Fibroblast of the aortic adventitia (primary cell): ENCODE measurements at regions not wholly inside any gene's neighbourhood (a gene's known extent, or its start where the extent isn't known, plus 50 kb on each side); places are given as distances from the start of the nearest gene placed in this dataset.

ENCODE experiments used
- DNase-seq: peaks from one replicate; pipeline ENCODE4 v3.0.0-alpha.2; 2010; ENCODE audit warnings: low read depth
- H3K4me3 ChIP-seq: 2 replicates; pipeline ENCODE4 v1.5.1; 2011; ENCODE audit warnings: low read depth, mild to moderate bottlenecking, control low read depth, low read length, moderate library complexity
- TF ChIP-seq, protein P1 (sequence below): IDR thresholded peaks from 2 replicates; pipeline ENCODE4 v1.5.1; 2011; ENCODE audit warnings: mild to moderate bottlenecking, low read length, control low read depth, inconsistent platforms; ENCODE audit not compliant: insufficient read depth

DNA sequence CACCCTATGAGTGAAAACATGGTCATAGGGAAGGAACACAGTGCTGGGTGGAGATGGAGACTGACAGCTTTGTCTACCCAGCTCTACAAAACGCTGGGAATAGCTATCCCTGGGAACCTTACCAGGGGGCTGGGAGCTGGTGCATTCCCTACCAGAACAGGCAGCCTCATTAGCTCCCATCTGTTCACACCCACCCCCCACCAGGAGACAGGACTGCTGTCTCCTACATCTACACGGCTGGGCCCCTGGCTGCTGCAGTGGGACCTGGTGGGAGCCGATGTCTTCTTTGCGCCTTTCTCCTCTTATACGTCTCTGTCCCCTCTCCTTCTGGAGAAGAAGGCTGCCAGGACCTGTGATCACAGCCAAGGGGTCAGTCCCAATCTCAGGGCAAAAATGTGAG, 90.8 kb downstream of the UQCRFS1 start:
- no peak for DNase-seq
- H3K4me3 ChIP-seq, result no peak overlapping the region
- TF ChIP-seq, protein P1, sequence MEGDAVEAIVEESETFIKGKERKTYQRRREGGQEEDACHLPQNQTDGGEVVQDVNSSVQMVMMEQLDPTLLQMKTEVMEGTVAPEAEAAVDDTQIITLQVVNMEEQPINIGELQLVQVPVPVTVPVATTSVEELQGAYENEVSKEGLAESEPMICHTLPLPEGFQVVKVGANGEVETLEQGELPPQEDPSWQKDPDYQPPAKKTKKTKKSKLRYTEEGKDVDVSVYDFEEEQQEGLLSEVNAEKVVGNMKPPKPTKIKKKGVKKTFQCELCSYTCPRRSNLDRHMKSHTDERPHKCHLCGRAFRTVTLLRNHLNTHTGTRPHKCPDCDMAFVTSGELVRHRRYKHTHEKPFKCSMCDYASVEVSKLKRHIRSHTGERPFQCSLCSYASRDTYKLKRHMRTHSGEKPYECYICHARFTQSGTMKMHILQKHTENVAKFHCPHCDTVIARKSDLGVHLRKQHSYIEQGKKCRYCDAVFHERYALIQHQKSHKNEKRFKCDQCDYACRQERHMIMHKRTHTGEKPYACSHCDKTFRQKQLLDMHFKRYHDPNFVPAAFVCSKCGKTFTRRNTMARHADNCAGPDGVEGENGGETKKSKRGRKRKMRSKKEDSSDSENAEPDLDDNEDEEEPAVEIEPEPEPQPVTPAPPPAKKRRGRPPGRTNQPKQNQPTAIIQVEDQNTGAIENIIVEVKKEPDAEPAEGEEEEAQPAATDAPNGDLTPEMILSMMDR, result no peak

DNA sequence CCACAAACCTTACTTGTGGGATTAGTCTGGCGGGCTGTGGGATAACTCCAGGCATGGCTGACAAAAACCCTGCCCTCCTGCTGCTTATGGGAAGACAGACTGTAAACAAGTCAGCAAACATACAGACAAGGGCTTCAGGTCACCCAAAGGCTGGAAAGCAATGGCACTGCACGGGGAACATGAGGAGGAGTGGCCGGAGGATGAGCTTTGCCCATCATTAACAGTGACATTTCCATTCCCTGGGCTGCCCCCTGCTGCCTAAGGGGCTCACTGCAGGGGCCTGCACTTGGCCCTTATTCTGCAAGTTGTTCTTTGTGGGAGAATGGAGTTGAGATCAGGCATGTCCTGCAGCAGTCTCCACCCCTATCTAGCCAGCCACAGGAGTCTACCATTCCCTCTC, 91.3 kb downstream of the UQCRFS1 start:
- peak; percentile 22 for DNase-seq
- TF ChIP-seq, protein P1, result peak; percentile 61

DNA sequence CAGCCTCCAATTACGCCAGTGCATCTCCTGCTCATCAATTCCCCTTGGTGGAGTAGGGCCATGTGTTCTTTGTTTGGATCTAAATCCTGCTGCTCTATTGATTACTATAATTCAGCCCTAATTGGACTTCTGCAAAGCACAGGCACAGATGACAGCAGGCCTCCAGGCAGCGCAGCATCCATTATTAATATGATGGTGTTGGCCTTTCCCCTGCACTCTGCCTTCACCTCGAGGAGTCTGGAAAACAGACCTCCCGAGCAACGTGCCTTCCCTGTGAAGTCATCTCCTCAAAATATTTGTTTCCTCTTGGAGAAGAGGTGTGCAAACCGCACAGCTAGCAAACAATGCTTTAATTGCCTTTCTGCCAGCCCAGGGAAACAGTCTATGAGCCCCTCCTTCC, 92.5 kb downstream of the UQCRFS1 start:
- no peak for DNase-seq
- H3K4me3 ChIP-seq, result no peak overlapping the region
- TF ChIP-seq, protein P1, result no peak

More for the DNA sequence above, 91.3 kb downstream of the UQCRFS1 start:
- no peak overlapping the region for H3K4me3 ChIP-seq

DNA sequence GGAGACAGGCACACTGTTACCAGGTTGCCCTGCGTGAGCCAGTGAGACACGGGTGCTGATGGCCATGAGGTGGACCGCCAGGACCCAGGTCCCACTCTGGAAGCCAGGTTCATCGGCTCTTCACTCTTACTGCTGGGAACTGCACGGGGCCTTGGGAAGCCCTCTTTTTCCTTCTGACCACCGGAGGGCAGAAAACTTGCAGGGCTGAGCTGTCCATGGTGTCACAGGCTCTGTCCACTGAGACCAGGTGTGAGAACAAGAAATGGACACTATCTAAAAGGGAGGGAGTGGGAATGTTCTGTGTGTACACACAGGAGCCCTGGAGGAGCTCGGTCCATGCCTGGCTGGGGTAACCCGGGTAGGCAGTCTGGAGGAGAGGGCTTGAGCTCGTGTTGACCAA, 93.4 kb downstream of the UQCRFS1 start:
- DNase-seq, result no peak
- TF ChIP-seq, protein P1, result peak; percentile 39
- H3K4me3 ChIP-seq, result no peak overlapping the region

DNA sequence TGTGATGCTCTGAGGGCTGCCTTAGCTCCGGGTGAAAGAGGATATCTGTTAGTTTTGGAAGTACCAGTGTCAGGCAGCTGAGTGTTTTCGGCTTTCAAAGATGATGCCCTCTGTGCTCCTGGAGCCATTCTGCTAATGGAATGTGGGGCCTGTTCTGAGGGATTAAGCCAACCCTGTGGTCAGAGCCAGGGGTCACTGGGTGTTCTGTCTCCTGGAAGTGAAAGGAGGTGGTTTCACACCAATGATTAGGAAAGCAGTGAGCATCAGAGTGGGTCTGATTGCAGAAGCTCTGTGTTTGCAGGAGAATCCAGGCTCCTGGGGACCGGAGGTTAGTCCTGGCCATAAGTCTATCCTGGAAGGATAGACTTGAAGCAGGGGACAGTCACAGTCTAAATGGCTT, 94.6 kb downstream of the UQCRFS1 start:
- no peak for DNase-seq
- TF ChIP-seq, protein P1, result no peak
- H3K4me3 ChIP-seq, result no peak overlapping the region

DNA sequence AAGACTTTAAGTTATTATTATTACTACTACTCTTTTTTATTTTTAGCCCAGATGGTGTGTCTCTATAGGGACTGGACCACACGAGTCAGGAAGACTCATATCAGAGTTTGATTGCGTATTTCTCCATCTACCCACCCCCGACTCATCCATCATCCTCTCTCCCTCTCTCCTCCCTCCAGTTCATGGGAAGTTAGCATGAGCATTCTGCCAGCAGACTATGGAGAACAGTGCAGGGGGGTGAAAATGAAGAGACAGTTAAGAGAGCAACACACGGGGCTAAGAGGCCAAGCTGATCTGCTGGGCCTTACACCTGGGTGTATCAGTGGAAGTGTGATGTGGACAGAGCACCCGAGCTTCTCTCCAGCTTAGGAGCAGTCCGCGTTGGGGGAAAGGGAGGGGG, 95.0 kb downstream of the UQCRFS1 start:
- DNase-seq, result no peak
- TF ChIP-seq, protein P1, result no peak
- H3K4me3 ChIP-seq, result no peak overlapping the region

DNA sequence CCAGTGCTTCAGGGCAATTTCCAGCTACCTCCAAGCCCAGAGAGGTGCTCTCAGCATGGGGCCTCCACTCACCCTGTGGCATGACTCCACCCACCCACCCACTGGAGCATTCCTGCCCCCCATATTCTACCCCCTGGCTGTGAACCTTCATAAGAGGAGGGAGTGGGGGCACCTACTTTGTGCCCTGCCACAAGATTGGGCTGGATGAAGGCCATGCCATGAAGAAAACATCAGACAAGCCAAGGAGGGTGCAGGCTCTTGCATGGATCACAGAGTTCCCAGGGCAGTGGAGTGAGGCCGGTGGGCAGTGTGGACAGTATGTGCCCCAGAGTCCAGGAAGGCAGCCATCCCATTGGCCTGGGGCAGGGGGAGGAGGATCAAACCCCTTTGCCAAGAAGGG, 97.8 kb downstream of the UQCRFS1 start:
- H3K4me3 ChIP-seq, result no peak overlapping the region
- DNase-seq, result no peak
- TF ChIP-seq, protein P1, result no peak
